Activated CD8-positive, alpha-beta T cell treated with anti-CD3 and anti-CD28 coated beads for 36 hours (primary cell): ENCODE measurements at regions not wholly inside any gene's neighbourhood (a gene's known extent, or its start where the extent isn't known, plus 50 kb on each side); places are given as distances from the start of the nearest gene placed in this dataset.

Experiments used
- ATAC-seq: fragments of 200-7000 bp; cut with Tn5 transposase; one replicate; pipeline ENCODE4 v1.10.0; 2021; ENCODE audit warnings: mild to moderate bottlenecking, moderate library complexity
- CTCF ChIA-PET: fragments of 350-600 bp; sonication (Branson Sonifier 250); formaldehyde crosslinking; loops from one replicate; lab custom pipeline; 2021; ENCODE audit warnings: antibody characterized with exemption; lab: Charles Lee
- POLR2A ChIA-PET: fragments of 350-600 bp; sonication (Branson Sonifier 250); formaldehyde crosslinking; loops from one replicate; lab custom pipeline; 2021; ENCODE audit warnings: antibody characterized with exemption; lab: Charles Lee
- DNase-seq: peaks from one replicate; pipeline ENCODE4 v3.0.0-alpha.2; 2020
- H3K27ac Mint-ChIP-seq: one replicate; pipeline ENCODE4 v1.8.0; 2021; ENCODE audit warnings: mild to moderate bottlenecking, mixed read lengths
- H3K27me3 Mint-ChIP-seq: one replicate; pipeline ENCODE4 v1.8.0; 2021; ENCODE audit warnings: mixed read lengths
- H3K36me3 Mint-ChIP-seq: one replicate; pipeline ENCODE4 v1.8.0; 2021; ENCODE audit warnings: low read depth, mixed read lengths
- H3K4me1 Mint-ChIP-seq: one replicate; pipeline ENCODE4 v1.8.0; 2021; ENCODE audit warnings: low read depth, mixed read lengths
- H3K4me3 Mint-ChIP-seq: one replicate; pipeline ENCODE4 v1.8.0; 2021; ENCODE audit warnings: mild to moderate bottlenecking, moderate library complexity, mixed read lengths
- H3K9me3 Mint-ChIP-seq: one replicate; pipeline ENCODE4 v1.8.0; 2021; ENCODE audit warnings: mixed read lengths
- intact Hi-C: fragments of 100-400 bp; cut with micrococcal nuclease; formaldehyde crosslinking; loops from one replicate; pipeline ENCODE4 v1.10.0; 2022
- TF ChIP-seq, protein P1 (sequence below): fragments of 200-600 bp; IDR thresholded peaks from one replicate; pipeline ENCODE4 v1.8.0; 2022; ENCODE audit warnings: antibody characterized with exemption, mild to moderate bottlenecking

DNA sequence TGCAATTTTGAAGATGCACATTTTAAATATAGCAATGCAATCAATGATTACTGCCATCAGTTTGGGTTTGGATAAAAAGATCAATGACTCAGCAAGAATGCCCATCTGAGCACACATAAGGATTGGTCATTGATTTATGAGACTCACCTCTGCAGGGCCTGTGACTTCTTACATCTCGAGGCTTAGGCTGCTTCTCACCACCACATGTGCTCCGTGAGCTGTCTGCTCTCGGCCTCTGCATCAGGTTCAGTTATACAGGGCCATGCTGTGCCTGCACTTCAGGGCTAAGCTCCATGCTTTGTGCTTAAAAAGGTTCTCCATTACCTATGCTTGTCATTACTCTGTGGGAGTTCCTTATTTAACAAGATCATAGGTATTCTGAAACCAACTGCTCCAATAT lies 887.5 kb downstream of the DIPK2A start:
- Mint-ChIP-seq H3K4me1 (no peaks in the 10 kb centered on the region), H3K27me3 (no peaks in the 10 kb centered on the region), H3K9me3 (no peaks in the 10 kb centered on the region), H3K36me3 (no peaks in the 10 kb centered on the region), H3K27ac (no peak overlapping the region), H3K4me3 (no peak overlapping the region)
- ATAC-seq (no peak), DNase-seq (no peak)
- ChIA-PET CTCF (no interaction called here), POLR2A (no interaction called here)
- intact Hi-C loops, result no loop called here
- TF ChIP-seq, protein P1, sequence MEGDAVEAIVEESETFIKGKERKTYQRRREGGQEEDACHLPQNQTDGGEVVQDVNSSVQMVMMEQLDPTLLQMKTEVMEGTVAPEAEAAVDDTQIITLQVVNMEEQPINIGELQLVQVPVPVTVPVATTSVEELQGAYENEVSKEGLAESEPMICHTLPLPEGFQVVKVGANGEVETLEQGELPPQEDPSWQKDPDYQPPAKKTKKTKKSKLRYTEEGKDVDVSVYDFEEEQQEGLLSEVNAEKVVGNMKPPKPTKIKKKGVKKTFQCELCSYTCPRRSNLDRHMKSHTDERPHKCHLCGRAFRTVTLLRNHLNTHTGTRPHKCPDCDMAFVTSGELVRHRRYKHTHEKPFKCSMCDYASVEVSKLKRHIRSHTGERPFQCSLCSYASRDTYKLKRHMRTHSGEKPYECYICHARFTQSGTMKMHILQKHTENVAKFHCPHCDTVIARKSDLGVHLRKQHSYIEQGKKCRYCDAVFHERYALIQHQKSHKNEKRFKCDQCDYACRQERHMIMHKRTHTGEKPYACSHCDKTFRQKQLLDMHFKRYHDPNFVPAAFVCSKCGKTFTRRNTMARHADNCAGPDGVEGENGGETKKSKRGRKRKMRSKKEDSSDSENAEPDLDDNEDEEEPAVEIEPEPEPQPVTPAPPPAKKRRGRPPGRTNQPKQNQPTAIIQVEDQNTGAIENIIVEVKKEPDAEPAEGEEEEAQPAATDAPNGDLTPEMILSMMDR, result no peak

DNA sequence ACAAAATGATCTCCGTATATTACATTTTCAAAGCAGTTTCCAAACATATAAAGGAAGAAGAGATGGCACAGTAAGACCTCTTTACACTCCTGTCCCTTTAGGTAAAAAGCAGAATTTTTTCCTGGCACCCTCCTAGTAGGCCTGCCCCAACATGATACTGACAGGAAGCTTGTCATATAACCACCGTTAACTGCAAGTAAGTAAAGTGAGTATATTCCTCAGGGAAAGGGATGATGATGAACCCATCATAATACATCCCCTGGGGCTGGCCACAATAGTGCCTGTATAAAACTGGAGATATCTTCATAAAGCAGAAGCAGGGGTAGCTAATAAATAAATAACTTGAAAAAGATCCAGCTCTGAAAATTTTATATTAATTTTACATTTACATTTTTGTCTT lies 893.0 kb downstream of the DIPK2A start:
- CTCF ChIA-PET, result no interaction called here
- H3K9me3 Mint-ChIP-seq, result peaks cover under 1% of the 10 kb centered on the region
- intact Hi-C loops, result no loop called here

DNA sequence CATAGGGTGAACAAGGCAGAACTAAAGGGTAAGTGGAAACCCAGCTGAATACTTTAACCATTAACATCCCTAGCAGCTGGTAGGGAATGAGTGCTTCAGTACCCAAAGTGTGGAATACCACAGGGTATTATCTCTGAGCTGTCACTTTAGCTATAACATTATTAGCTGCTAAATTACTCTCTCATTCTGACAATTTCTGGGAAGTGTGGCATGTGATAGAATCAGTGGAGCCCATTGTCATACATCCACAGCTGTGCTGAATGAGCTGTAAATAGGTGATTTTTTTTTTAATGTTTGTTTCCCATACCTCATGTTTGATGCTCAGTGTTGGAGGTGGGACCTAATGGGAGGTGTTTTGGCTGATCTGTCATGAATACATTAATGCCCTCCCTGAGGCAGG lies 894.3 kb downstream of the DIPK2A start:
- Mint-ChIP-seq H3K4me1 (no peaks in the 10 kb centered on the region), H3K36me3 (no peaks in the 10 kb centered on the region), H3K9me3 (peaks cover 3% of the 10 kb centered on the region), H3K27me3 (no peaks in the 10 kb centered on the region), H3K4me3 (no peak overlapping the region), H3K27ac (no peak overlapping the region)
- intact Hi-C loops, result no loop called here
- TF ChIP-seq, protein P1, result no peak
- POLR2A ChIA-PET, result no interaction called here
- no peak for DNase-seq
- no peak for ATAC-seq
- CTCF ChIA-PET, result no interaction called here

More for the DNA sequence above, 893.0 kb downstream of the DIPK2A start:
- Mint-ChIP-seq H3K27ac (no peak overlapping the region), H3K36me3 (no peaks in the 10 kb centered on the region), H3K27me3 (no peaks in the 10 kb centered on the region), H3K4me1 (no peaks in the 10 kb centered on the region), H3K4me3 (no peak overlapping the region)
- TF ChIP-seq, protein P1, result no peak
- POLR2A ChIA-PET, result no interaction called here
- ATAC-seq (no peak), DNase-seq (no peak)

DNA sequence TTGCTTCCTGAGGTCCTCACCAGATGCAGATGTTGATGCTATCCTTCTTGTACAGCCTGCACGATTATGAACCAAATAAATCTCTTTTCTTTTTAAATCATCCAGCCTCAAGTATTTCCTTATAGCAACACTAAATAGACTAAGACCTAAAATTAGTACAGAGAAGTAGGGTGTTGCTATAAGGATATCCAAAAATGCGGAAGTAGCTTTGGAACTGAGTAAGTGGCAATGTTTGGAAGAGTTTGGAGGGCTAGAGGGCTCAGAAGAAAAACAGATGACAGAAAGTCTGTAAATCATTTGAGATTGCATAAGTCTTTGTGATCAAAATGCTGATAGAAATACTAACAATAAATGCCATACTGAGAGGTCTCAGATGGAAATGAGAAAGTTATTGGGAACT lies 894.9 kb downstream of the DIPK2A start:
- ATAC-seq (no peak), DNase-seq (no peak)
- H3K27me3 Mint-ChIP-seq, result no peaks in the 10 kb centered on the region
- no peak overlapping the region for H3K27ac Mint-ChIP-seq
- no peaks in the 10 kb centered on the region for H3K4me1 Mint-ChIP-seq
- H3K4me3 Mint-ChIP-seq, result no peak overlapping the region
- ChIA-PET CTCF (no interaction called here), POLR2A (no interaction called here)
- intact Hi-C loops, result no loop called here
- H3K36me3 Mint-ChIP-seq, result no peaks in the 10 kb centered on the region
- TF ChIP-seq, protein P1, result no peak
- peaks cover 3% of the 10 kb centered on the region for H3K9me3 Mint-ChIP-seq

DNA sequence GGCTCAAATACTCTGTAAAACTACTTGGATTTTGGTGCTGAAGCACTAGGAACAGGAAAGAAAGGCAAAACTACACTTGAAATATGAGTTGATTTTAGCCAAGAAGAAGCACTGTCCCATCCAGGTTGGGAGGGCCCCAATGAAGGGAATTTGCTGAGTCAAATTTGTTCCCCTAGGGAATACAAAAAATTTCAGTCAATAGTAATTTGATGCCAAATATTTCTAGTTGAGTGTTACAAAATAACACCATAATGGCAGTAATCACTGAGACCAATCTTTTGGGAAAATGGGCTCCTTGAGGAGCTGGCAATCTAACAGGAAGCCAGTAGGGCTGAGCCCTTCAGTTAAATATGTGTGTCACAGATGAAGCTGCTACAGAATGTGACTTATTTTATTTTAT lies 896.9 kb downstream of the DIPK2A start:
- H3K27me3 Mint-ChIP-seq, result no peaks in the 10 kb centered on the region
- ChIA-PET POLR2A (no interaction called here), CTCF (no interaction called here)
- no peaks in the 10 kb centered on the region for H3K4me1 Mint-ChIP-seq
- H3K27ac Mint-ChIP-seq, result no peak overlapping the region
- no peak overlapping the region for H3K4me3 Mint-ChIP-seq
- intact Hi-C loops, result no loop called here
- TF ChIP-seq, protein P1, result no peak
- ATAC-seq (no peak), DNase-seq (no peak)
- no peaks in the 10 kb centered on the region for H3K36me3 Mint-ChIP-seq
- H3K9me3 Mint-ChIP-seq, result peaks cover 3% of the 10 kb centered on the region
